ENCODE measurements at regions not wholly inside any gene's neighbourhood (a gene's known extent, or its start where the extent isn't known, plus 50 kb on each side); places are given as distances from the start of the nearest gene placed in this dataset.

DNA sequence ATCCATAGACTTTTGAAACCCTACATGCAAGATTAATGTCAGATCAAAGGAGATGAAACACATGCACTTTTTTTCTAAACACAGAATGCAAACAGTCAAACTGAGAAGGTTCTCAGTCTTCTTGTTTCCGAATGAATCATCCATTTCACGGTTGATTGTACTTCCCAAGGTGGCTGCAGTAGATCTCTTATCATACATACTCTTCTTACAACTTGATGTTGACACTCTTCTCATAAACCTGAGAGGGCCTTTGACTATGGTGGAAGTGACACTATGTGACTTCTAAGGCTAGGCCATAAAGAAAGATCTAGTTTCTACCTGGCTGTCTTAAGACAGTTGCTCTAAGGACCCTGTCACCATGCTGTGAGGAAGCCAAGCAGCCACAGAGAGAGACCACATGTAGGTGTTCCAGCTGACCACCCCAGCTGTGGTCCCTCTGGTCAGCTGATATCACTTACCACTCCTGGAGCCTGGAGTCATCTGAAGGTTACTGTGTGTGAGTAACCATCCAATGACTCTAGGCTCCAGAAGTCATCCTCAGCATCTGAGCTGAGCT, 67.2 kb upstream of the HMGA2 start:
- ATAC-seq (replicated peaks in 1 of 4), result no peak

DNA sequence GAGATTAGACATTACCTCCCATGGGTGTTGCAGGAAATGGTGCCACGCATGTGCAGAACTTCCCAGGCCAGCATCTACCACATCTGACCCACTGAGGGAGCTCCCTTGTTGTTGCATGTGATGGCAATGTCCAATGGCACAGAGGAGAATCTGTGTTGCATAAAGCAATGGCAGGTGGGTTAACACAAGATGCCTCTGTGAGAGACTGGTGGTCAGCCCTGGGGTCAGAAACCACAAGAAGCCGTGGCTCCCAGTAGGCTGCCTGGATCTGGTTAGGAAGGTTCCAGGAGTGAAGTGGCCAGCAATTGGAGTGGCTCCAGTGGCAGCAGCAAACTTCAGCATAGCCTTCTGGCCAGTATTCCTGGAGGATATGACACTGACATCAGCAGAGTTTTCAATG, 65.9 kb upstream of the HMGA2 start:
- Mint-ChIP-seq H3K4me1 (no peaks in the 10 kb centered on the region), H3K27me3 (peaks cover 0 to 10% of the 10 kb centered on the region in 2 donors), H3K4me3 (no peak overlapping the region), H3K36me3 (no peaks in the 10 kb centered on the region), H3K27ac (no peak overlapping the region), H3K9me3 (no peaks in the 10 kb centered on the region)
- DNase-seq (no peak), ATAC-seq (replicated peaks in 1 of 4) (no peak)
- Histone ChIP-seq H3K4me3 (ENCODE audit: control insufficient read depth in 1 of 2, extremely low read depth in 1 of 2, low read length in 1 of 2) (no peak overlapping the region), H3K4me1 (ENCODE audit: control insufficient read depth in 1 of 2, extremely low read depth in 1 of 2, insufficient read depth in 2 of 2, low read length in 2 of 2) (no peaks in the 10 kb centered on the region), H3K36me3 (ENCODE audit: control insufficient read depth in 2 of 2, extremely low read depth in 1 of 2, insufficient read depth in 1 of 2, low read length in 1 of 2) (no peaks in the 10 kb centered on the region), H3K9me3 (no peaks in the 10 kb centered on the region), H3K27me3 (replicated peaks in 1 of 2; ENCODE audit: control insufficient read depth in 2 of 2, extremely low read depth in 1 of 2, insufficient read depth in 2 of 2, low read length in 1 of 2) (no peaks in the 10 kb centered on the region), H3K27ac (ENCODE audit: low read length) (no peak overlapping the region)
- CTCF ChIA-PET, result no interaction called here
- POLR2A ChIA-PET, result no interaction called here
- 50% methylated on average over 1 of the region's 2 CpGs for WGBS (ENCODE audit: insufficient coverage)

More for the DNA sequence above, 67.2 kb upstream of the HMGA2 start:
- ChIA-PET POLR2A (interaction anchor here in 1 of 2 donors (0.6 kb wide), 1 partner anchor 19 kb away, joined by 5 read pairs; no protein-coding TSS in a partner anchor), CTCF (no interaction called here)
- 33% methylated on average over 2 of the region's 2 CpGs for WGBS (ENCODE audit: insufficient coverage)
- no peak overlapping the region for H3K4me3 ChIP-seq (ENCODE audit: control insufficient read depth in 1 of 2, extremely low read depth in 1 of 2, low read length in 1 of 2)
- no peak for DNase-seq
- H3K4me1 ChIP-seq (ENCODE audit: control insufficient read depth in 1 of 2, extremely low read depth in 1 of 2, insufficient read depth in 2 of 2, low read length in 2 of 2), result no peaks in the 10 kb centered on the region
- no peaks in the 10 kb centered on the region for H3K36me3 Mint-ChIP-seq
- no peaks in the 10 kb centered on the region for H3K27me3 ChIP-seq (replicated peaks in 1 of 2; ENCODE audit: control insufficient read depth in 2 of 2, extremely low read depth in 1 of 2, insufficient read depth in 2 of 2, low read length in 1 of 2)
- H3K36me3 ChIP-seq (ENCODE audit: control insufficient read depth in 2 of 2, extremely low read depth in 1 of 2, insufficient read depth in 1 of 2, low read length in 1 of 2), result no peaks in the 10 kb centered on the region
- no peaks in the 10 kb centered on the region for H3K4me1 Mint-ChIP-seq
- no peak overlapping the region for H3K27ac Mint-ChIP-seq
- H3K9me3 ChIP-seq, result no peaks in the 10 kb centered on the region
- H3K4me3 Mint-ChIP-seq, result no peak overlapping the region
- peaks cover 0 to 10% of the 10 kb centered on the region in 2 donors for H3K27me3 Mint-ChIP-seq
- no peak overlapping the region for H3K27ac ChIP-seq (ENCODE audit: low read length)
- no peaks in the 10 kb centered on the region for H3K9me3 Mint-ChIP-seq

DNA sequence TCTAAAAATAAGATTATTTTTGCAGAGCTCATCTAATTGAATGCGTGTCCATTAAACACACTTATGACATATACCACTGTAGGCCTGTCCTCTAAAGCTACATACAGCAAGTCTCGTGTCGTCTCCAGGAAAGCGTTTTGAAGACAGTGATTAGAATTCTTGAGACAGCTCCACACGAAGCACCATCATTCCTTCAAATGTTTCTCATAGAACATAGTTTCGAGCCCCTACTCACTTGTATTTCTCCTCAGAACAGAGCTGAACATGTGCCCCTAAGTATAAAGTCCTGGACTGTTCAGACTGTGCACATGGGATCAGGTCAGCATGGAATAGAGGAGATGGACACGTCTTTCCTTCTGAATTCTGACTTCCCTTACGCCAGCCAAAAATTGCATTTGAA, 64.5 kb upstream of the HMGA2 start:
- ChIA-PET CTCF (no interaction called here), POLR2A (interaction anchor here in 1 of 2 donors (0.6 kb wide), 1 partner anchor 17 kb away, joined by 3 read pairs; no protein-coding TSS in a partner anchor)
- H3K27ac Mint-ChIP-seq, result no peak overlapping the region
- H3K9me3 Mint-ChIP-seq, result no peaks in the 10 kb centered on the region
- no peak for ATAC-seq (replicated peaks in 1 of 4)
- WGBS (ENCODE audit: insufficient coverage), result 96% methylated on average over 5 of the region's 8 CpGs
- peaks cover 0 to 10% of the 10 kb centered on the region in 2 donors for H3K27me3 Mint-ChIP-seq
- H3K4me1 ChIP-seq (ENCODE audit: control insufficient read depth in 1 of 2, extremely low read depth in 1 of 2, insufficient read depth in 2 of 2, low read length in 2 of 2), result no peaks in the 10 kb centered on the region
- no peak overlapping the region for H3K4me3 ChIP-seq (ENCODE audit: control insufficient read depth in 1 of 2, extremely low read depth in 1 of 2, low read length in 1 of 2)
- no peaks in the 10 kb centered on the region for H3K4me1 Mint-ChIP-seq
- no peaks in the 10 kb centered on the region for H3K9me3 ChIP-seq
- H3K27me3 ChIP-seq (replicated peaks in 1 of 2; ENCODE audit: control insufficient read depth in 2 of 2, extremely low read depth in 1 of 2, insufficient read depth in 2 of 2, low read length in 1 of 2), result no peaks in the 10 kb centered on the region
- H3K27ac ChIP-seq (ENCODE audit: low read length), result no peak overlapping the region
- H3K36me3 ChIP-seq (ENCODE audit: control insufficient read depth in 2 of 2, extremely low read depth in 1 of 2, insufficient read depth in 1 of 2, low read length in 1 of 2), result no peaks in the 10 kb centered on the region
- H3K36me3 Mint-ChIP-seq, result no peaks in the 10 kb centered on the region
- no peak overlapping the region for H3K4me3 Mint-ChIP-seq
- DNase-seq, result no peak

DNA sequence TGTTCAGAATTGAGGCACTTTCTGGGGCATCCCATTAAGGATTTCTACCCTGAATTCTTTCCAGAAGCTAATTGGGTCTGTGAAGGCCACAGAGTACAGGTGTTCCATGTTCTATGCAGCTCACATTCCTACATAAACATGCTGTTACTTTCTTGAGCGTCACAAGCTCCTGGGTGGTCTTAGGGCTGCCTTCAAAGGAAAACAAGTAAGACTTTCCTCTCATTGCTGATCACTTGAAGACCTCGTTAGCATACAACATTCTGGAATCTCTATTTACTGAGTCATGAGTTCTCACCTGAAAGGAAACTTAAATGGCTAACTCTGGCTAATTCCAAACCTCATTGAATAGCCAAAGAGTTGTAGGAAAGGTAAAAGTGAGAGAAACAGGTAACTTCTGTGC, 63.0 kb upstream of the HMGA2 start:
- no peaks in the 10 kb centered on the region for H3K4me1 ChIP-seq (ENCODE audit: control insufficient read depth in 1 of 2, extremely low read depth in 1 of 2, insufficient read depth in 2 of 2, low read length in 2 of 2)
- no peaks in the 10 kb centered on the region for H3K27me3 ChIP-seq (replicated peaks in 1 of 2; ENCODE audit: control insufficient read depth in 2 of 2, extremely low read depth in 1 of 2, insufficient read depth in 2 of 2, low read length in 1 of 2)
- ChIA-PET CTCF (interaction anchor here in 1 of 2 donors (0.7 kb wide), 1 partner anchor 10 kb away, joined by 3 read pairs; no protein-coding TSS in a partner anchor), POLR2A (no interaction called here)
- no peak overlapping the region for H3K4me3 ChIP-seq (ENCODE audit: control insufficient read depth in 1 of 2, extremely low read depth in 1 of 2, low read length in 1 of 2)
- no peaks in the 10 kb centered on the region for H3K36me3 ChIP-seq (ENCODE audit: control insufficient read depth in 2 of 2, extremely low read depth in 1 of 2, insufficient read depth in 1 of 2, low read length in 1 of 2)
- no peaks in the 10 kb centered on the region for H3K36me3 Mint-ChIP-seq
- DNase-seq (no peak), ATAC-seq (replicated peaks in 1 of 4) (no peak)
- no peak overlapping the region for H3K27ac Mint-ChIP-seq
- H3K9me3 ChIP-seq, result no peaks in the 10 kb centered on the region
- no peak overlapping the region for H3K4me3 Mint-ChIP-seq
- H3K9me3 Mint-ChIP-seq, result no peaks in the 10 kb centered on the region
- H3K4me1 Mint-ChIP-seq, result no peaks in the 10 kb centered on the region
- whole genome bisulfite sequencing (ENCODE audit: insufficient coverage), result 67% methylated on average over 1 of the region's 2 CpGs
- no peak overlapping the region for H3K27ac ChIP-seq (ENCODE audit: low read length)
- peaks cover 0 to 1% of the 10 kb centered on the region in 2 donors for H3K27me3 Mint-ChIP-seq

DNA sequence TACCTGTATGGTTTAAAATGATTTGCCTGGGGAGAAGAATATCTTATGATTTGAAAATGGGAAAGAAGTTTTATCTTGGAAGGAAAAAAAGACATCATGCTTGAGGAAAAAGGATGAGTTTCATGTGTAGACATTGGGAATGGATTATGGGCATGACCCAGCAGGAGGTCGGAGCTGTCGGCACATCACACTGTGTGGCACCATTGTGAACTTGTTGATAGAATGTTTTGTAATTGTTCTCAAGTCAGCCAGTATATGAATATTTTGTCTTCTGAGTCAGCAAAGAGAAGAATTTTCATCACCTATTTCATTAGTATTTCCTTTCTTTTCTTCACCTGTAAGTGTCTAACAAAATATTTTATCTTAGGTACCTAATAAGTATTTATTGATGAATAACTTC, 60.0 kb upstream of the HMGA2 start:
- H3K9me3 Mint-ChIP-seq, result no peaks in the 10 kb centered on the region
- ChIA-PET POLR2A (no interaction called here), CTCF (no interaction called here)
- 100% methylated on average over 1 of the region's 2 CpGs for WGBS (ENCODE audit: insufficient coverage)
- H3K4me3 ChIP-seq (ENCODE audit: control insufficient read depth in 1 of 2, extremely low read depth in 1 of 2, low read length in 1 of 2), result no peak overlapping the region
- H3K4me3 Mint-ChIP-seq, result no peak overlapping the region
- H3K4me1 Mint-ChIP-seq, result no peaks in the 10 kb centered on the region
- no peaks in the 10 kb centered on the region for H3K27me3 ChIP-seq (replicated peaks in 1 of 2; ENCODE audit: control insufficient read depth in 2 of 2, extremely low read depth in 1 of 2, insufficient read depth in 2 of 2, low read length in 1 of 2)
- no peak for DNase-seq
- no peak overlapping the region for H3K27ac ChIP-seq (ENCODE audit: low read length)
- no peaks in the 10 kb centered on the region for H3K4me1 ChIP-seq (ENCODE audit: control insufficient read depth in 1 of 2, extremely low read depth in 1 of 2, insufficient read depth in 2 of 2, low read length in 2 of 2)
- ATAC-seq (replicated peaks in 1 of 4), result no peak
- no peak overlapping the region for H3K27ac Mint-ChIP-seq
- H3K27me3 Mint-ChIP-seq, result peaks cover 2 to 4% of the 10 kb centered on the region in 2 donors
- H3K9me3 ChIP-seq, result no peaks in the 10 kb centered on the region
- no peaks in the 10 kb centered on the region for H3K36me3 ChIP-seq (ENCODE audit: control insufficient read depth in 2 of 2, extremely low read depth in 1 of 2, insufficient read depth in 1 of 2, low read length in 1 of 2)
- no peaks in the 10 kb centered on the region for H3K36me3 Mint-ChIP-seq

DNA sequence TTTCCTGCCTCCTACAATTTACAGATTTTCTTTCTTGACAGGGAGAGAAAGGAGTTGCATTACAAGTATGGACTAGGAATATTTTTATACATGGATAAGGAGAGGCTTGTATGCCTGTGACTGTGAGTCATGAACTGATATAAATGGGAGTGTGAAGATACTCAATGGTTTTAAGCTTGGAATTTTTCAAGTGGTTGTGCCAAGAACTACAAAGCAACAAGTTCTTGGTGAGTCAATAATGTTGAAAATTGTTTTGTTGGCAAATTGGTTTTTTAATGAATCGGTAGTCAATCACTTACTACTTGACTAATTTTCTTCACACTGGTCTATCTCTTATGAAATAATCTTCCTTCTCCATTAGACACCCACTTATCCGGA, 58.9 kb upstream of the HMGA2 start:
- no CpG with 5 or more reads among the region's 2 CpGs for WGBS (ENCODE audit: insufficient coverage)
- no peaks in the 10 kb centered on the region for H3K36me3 Mint-ChIP-seq

More for the DNA sequence above, 58.9 kb upstream of the HMGA2 start:
- Histone ChIP-seq H3K27me3 (replicated peaks in 1 of 2; ENCODE audit: control insufficient read depth in 2 of 2, extremely low read depth in 1 of 2, insufficient read depth in 2 of 2, low read length in 1 of 2) (peaks cover 0 to 3% of the 10 kb centered on the region in 2 experiments), H3K9me3 (no peaks in the 10 kb centered on the region), H3K4me1 (ENCODE audit: control insufficient read depth in 1 of 2, extremely low read depth in 1 of 2, insufficient read depth in 2 of 2, low read length in 2 of 2) (no peaks in the 10 kb centered on the region), H3K27ac (ENCODE audit: low read length) (no peak overlapping the region), H3K4me3 (ENCODE audit: control insufficient read depth in 1 of 2, extremely low read depth in 1 of 2, low read length in 1 of 2) (no peak overlapping the region), H3K36me3 (ENCODE audit: control insufficient read depth in 2 of 2, extremely low read depth in 1 of 2, insufficient read depth in 1 of 2, low read length in 1 of 2) (no peaks in the 10 kb centered on the region)
- ChIA-PET CTCF (no interaction called here), POLR2A (interaction anchor here in 1 of 2 donors (0.6 kb wide), 1 partner anchor 891 kb away, joined by 3 read pairs; no protein-coding TSS in a partner anchor)
- Mint-ChIP-seq H3K27me3 (peaks cover 4% of the 10 kb centered on the region in 2 donors), H3K27ac (no peak overlapping the region), H3K4me1 (no peaks in the 10 kb centered on the region), H3K9me3 (no peaks in the 10 kb centered on the region), H3K4me3 (no peak overlapping the region)
- ATAC-seq (replicated peaks in 1 of 4) (no peak), DNase-seq (no peak)

Measured in T-cell (primary cell).